Stimulated activated CD4-positive, alpha-beta T cell treated with anti-CD3 and anti-CD28 coated beads, Interleukin-4, amount 100 ng/mL, for 4 hours (primary cell): ENCODE measurements at regions not wholly inside any gene's neighbourhood (a gene's known extent, or its start where the extent isn't known, plus 50 kb on each side); places are given as distances from the start of the nearest gene placed in this dataset.

Experiments used
- DNase-seq, 2 experiments: peaks; one replicate each; pipeline ENCODE4 v3.0.0-alpha.2; 2020

- DNase-seq, result no peak
Measured at GRCh38 chr11:15490535-15490934, 375.8 kb downstream of the INSC start.

GRCh38 chr11:15493066-15493465 is 378.3 kb downstream of the INSC start:
- no peak for DNase-seq

GRCh38 chr11:15493921-15494620 is 379.3 kb downstream of the INSC start:
- DNase-seq, result no peak

GRCh38 chr11:15494740-15495139 is 380.0 kb downstream of the INSC start:
- DNase-seq, result no peak

- no peak for DNase-seq
Measured at GRCh38 chr11:15495462-15495861, 380.7 kb downstream of the INSC start.

GRCh38 chr11:15497366-15497765 is 382.6 kb downstream of the INSC start:
- no peak for DNase-seq

- no peak for DNase-seq
Measured at GRCh38 chr11:15499674-15500073, 385.0 kb downstream of the INSC start.

- DNase-seq, result no peak
Measured at GRCh38 chr11:15500643-15501042, 385.9 kb downstream of the INSC start.

- DNase-seq, result no peak
Measured at GRCh38 chr11:15501566-15501965, 386.8 kb downstream of the INSC start.

GRCh38 chr11:15505155-15505554 is 390.4 kb downstream of the INSC start:
- DNase-seq, result no peak

GRCh38 chr11:15507592-15507991 is 392.9 kb downstream of the INSC start:
- no peak for DNase-seq

GRCh38 chr11:15509082-15509481 is 394.4 kb downstream of the INSC start:
- no peak for DNase-seq

- no peak for DNase-seq
Measured at GRCh38 chr11:15519124-15519791, 404.5 kb downstream of the INSC start.

GRCh38 chr11:15519911-15520310 is 405.2 kb downstream of the INSC start:
- no peak for DNase-seq

GRCh38 chr11:15523543-15523942 is 408.8 kb downstream of the INSC start:
- DNase-seq, result no peak

- no peak for DNase-seq
Measured at GRCh38 chr11:15525582-15525981, 410.9 kb downstream of the INSC start.

GRCh38 chr11:15526032-15526431 is 411.3 kb downstream of the INSC start:
- DNase-seq, result no peak

GRCh38 chr11:15526859-15527450 is 412.2 kb downstream of the INSC start:
- DNase-seq, result no peak

- DNase-seq, result no peak
Measured at GRCh38 chr11:15532432-15532831, 417.7 kb downstream of the INSC start.

GRCh38 chr11:15534266-15534665 is 419.5 kb downstream of the INSC start:
- no peak for DNase-seq

- DNase-seq, result no peak
Measured at GRCh38 chr11:15535414-15535813, 420.7 kb downstream of the INSC start.

GRCh38 chr11:15536438-15536837 is 421.7 kb downstream of the INSC start:
- no peak for DNase-seq

GRCh38 chr11:15539645-15540044 is 424.9 kb downstream of the INSC start:
- no peak for DNase-seq

- DNase-seq, result no peak
Measured at GRCh38 chr11:15541079-15541478, 426.4 kb downstream of the INSC start.
